HG03103 (cell line): ENCODE measurements at regions not wholly inside any gene's neighbourhood (a gene's known extent, or its start where the extent isn't known, plus 50 kb on each side); places are given as distances from the start of the nearest gene placed in this dataset.
"Not testable (repeated sequence)": the region's sequence is repeated elsewhere in the genome, so short reads cannot be mapped to it uniquely, and the experiment has no call there.

Experiments used
- ATAC-seq: cut with Tn5 transposase; IDR thresholded peaks from one replicate; pipeline ENCODE4 v1.9.1; 2021; ENCODE audit warnings: low read depth; ENCODE audit not compliant: unreplicated experiment

- no peak for ATAC-seq
Measured at GRCh38 chr11:97764193-97764592, 1256.6 kb upstream of the CNTN5 start.

- no peak for ATAC-seq
Measured at GRCh38 chr11:97764605-97765004, 1256.1 kb upstream of the CNTN5 start.

GRCh38 chr11:97770570-97770969, 1250.2 kb upstream of the CNTN5 start:
- ATAC-seq = no peak

GRCh38 chr11:97772705-97773104, 1248.0 kb upstream of the CNTN5 start:
- ATAC-seq = no peak

GRCh38 chr11:97784388-97784787, 1236.4 kb upstream of the CNTN5 start:
- ATAC-seq = not testable (repeated sequence)

GRCh38 chr11:97786961-97787360, 1233.8 kb upstream of the CNTN5 start:
- no peak for ATAC-seq

- ATAC-seq = no peak
Measured at GRCh38 chr11:97794876-97795275, 1225.9 kb upstream of the CNTN5 start.

- ATAC-seq = no peak
Measured at GRCh38 chr11:97800891-97801290, 1219.9 kb upstream of the CNTN5 start.

GRCh38 chr11:97814325-97814959, 1206.3 kb upstream of the CNTN5 start:
- no peak for ATAC-seq

GRCh38 chr11:97815667-97816066, 1205.1 kb upstream of the CNTN5 start:
- no peak for ATAC-seq

GRCh38 chr11:97832451-97832850, 1188.3 kb upstream of the CNTN5 start:
- ATAC-seq = no peak

- ATAC-seq = no peak
Measured at GRCh38 chr11:97833412-97833811, 1187.3 kb upstream of the CNTN5 start.

GRCh38 chr11:97844016-97844415, 1176.7 kb upstream of the CNTN5 start:
- ATAC-seq = no peak

- no peak for ATAC-seq
Measured at GRCh38 chr11:97847730-97848129, 1173.0 kb upstream of the CNTN5 start.

- no peak for ATAC-seq
Measured at GRCh38 chr11:97850701-97851100, 1170.0 kb upstream of the CNTN5 start.

- ATAC-seq = no peak
Measured at GRCh38 chr11:97854357-97854756, 1166.4 kb upstream of the CNTN5 start.

- no peak for ATAC-seq
Measured at GRCh38 chr11:97854877-97855276, 1165.9 kb upstream of the CNTN5 start.

GRCh38 chr11:97856666-97857065, 1164.1 kb upstream of the CNTN5 start:
- ATAC-seq = no peak

GRCh38 chr11:97860237-97860636, 1160.5 kb upstream of the CNTN5 start:
- no peak for ATAC-seq

- ATAC-seq = no peak
Measured at GRCh38 chr11:97862021-97862420, 1158.7 kb upstream of the CNTN5 start.

GRCh38 chr11:97865424-97866012, 1155.2 kb upstream of the CNTN5 start:
- ATAC-seq = no peak

GRCh38 chr11:97871816-97872215, 1148.9 kb upstream of the CNTN5 start:
- ATAC-seq = no peak

GRCh38 chr11:97880209-97880608, 1140.5 kb upstream of the CNTN5 start:
- no peak for ATAC-seq
